Stimulated activated CD8-positive, alpha-beta memory T cell treated with anti-CD3 and anti-CD28 coated beads, Interleukin-4, amount 100 ng/mL, for 4 hours (primary cell): ENCODE measurements at regions not wholly inside any gene's neighbourhood (a gene's known extent, or its start where the extent isn't known, plus 50 kb on each side); places are given as distances from the start of the nearest gene placed in this dataset.
"Not testable (repeated sequence)": the region's sequence is repeated elsewhere in the genome, so short reads cannot be mapped to it uniquely, and the experiment has no call there.

Source experiments
- DNase-seq, 2 donors: peaks; one replicate each; pipeline ENCODE4 v3.0.0-alpha.2; 2020; ENCODE audit warnings: low read depth in 2 of 2, low spot score in 1 of 2

GRCh38 chr2:180927030-180927686 lies 53.2 kb upstream of the UBE2E3 start:
- no peak for DNase-seq

- no peak for DNase-seq
Measured at GRCh38 chr2:180925700-180926099, 54.7 kb upstream of the UBE2E3 start.

DNA sequence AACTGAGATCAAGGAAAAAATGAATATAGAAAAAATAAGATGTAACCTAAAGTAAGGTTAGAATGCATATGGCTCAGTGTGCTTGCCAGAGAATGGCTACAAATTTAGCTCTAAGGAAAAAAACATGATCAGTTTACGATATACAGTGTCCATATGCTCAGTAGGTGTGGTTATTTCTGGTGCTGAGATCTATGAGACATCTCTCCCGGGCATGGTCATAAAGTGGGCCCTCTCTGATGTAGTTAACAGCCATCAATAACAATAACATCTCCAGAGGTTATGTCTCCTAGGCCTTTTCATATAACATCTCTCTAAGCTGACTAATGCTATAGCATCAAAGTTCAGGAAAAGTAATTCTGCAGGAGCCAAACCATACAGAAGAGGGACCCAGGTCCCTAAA lies 56.3 kb upstream of the UBE2E3 start:
- no peak for DNase-seq

DNA sequence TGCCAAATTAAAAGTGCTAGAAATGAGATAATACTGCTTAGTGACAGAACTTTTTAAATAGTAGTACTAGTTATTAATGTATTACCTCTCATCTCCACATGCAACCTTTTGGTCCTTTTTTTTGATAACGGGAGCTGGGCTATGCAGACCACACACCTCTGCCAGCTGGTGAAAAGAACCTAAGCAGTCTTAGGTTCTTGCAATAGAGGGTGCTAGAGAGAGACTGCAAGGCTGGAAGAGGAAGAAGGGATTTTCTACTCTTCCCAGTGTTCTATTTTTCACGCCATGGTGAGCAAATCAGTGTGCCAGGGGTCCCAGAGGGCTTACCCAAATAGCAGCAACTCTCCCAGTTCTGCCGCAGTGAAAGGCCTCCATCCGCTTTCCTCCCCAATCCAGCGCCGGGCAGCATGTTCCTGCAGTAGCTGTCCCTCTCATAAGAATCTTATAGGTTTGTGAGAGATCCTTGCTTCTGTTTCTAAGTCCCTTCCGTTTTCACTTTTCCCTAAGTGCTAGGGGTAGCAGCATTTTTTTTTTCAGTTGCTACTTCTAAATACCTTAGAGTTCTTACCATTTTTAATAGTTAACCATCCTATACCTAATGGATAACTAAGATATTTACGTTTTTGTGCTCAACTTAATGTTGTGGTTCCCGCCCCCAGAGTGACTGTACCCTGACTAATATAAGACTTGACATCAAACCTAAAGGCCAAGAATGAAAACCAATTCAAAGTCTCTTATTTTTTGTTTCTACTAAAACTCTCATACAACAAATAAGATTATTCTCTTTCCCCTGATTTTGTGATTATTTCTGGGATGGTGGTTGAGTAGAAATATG lies 69.4 kb upstream of the UBE2E3 start:
- DNase-seq, result no peak

GRCh38 chr2:180907731-180908130 lies 72.7 kb upstream of the UBE2E3 start:
- DNase-seq, result no peak

DNA sequence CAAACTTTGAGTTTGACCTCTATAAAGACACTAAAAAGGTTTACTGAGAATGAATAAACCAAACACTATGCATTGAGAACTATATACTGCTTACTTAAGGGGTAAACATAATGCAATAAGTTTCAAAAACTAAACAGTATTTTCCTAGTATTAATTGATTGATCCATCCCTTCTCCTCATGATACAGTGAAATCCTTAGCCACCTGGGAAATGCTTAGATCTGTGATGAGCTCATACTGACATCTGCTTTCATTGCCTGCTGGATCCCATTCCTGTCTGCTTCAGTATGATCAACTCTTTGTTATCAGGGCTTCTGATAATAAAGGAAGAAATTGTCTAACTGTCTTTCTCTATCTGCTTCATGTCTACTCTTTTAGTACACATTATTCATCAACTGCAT lies 74.9 kb upstream of the UBE2E3 start:
- no peak for DNase-seq

DNA sequence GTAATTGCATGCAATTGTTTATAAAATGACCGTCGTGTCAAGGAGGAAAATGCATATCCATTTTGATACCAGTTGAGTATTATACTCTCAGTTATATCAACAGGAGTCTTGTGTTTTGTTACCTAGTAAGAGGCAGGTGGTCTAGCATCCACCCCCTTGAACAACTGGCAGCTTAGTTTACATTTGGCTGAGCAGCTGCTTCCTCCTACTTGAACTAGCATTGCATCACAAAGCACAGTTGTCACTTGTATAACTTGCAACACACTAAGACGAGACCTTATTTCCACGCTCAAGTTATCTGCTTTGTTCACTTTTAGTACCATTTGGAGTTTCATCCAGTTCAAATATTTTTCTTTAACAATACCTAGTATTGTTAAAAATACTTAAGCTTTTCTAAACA lies 75.4 kb upstream of the UBE2E3 start:
- no peak for DNase-seq

DNA sequence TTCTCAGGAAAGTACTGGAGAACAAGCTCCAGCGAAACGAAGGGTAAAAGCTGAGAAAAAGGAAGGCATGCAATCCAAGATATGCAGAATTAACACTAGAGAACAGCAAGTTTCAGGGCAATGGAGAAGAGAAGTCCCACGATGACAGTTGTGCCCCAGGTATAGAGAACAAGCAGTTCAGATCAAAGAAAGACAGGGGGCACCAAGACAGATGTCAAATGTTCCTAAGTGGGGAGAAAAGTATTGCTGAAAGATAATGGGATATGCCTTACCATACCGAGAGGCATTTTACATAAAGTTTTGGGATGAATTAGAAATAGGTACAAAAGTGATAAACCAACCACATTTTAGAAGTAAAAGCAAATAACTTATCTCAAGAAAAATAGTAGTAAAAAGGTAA lies 79.1 kb upstream of the UBE2E3 start:
- DNase-seq, result no peak

DNA sequence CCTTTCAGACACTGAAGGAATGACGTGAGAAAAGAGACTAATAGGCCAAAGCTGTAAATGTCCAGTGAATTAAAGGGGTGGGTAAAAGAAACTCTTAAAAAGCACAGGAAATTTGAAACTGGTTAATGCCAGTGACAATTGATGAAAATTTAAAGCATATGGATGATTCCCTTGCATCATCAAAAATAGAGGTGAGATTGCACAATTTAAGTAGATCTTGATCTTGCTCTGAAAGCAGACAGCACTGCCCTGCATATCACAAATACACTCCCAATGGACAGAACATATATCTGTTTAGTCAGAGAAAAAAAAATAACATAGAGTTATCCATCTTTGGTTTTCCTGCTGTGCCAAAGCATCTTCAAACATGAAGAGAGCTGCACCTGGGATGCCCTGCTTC lies 86.7 kb upstream of the UBE2E3 start:
- no peak for DNase-seq

GRCh38 chr2:180892091-180892490 lies 88.3 kb upstream of the UBE2E3 start:
- no peak for DNase-seq

DNA sequence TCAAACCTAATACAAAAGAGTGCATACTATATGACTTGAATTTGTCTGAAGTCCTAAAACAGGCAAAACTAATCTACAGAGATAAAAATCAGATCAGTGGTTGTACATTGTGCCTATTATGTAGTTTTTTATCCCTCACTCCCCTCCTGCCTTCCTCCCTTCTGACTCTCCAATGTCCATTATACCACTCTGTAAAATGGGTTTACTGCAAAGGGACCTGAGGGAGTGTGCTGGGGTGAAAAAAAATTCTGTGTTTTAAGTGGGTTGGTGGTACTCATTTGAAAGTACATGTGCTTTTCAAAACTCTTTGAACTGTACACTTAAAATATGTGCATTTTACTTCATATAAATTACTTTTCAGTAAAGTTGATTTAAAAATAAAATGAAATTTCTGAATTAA lies 89.0 kb upstream of the UBE2E3 start:
- DNase-seq, result no peak

- no peak for DNase-seq
Measured at GRCh38 chr2:180890781-180891180, 89.6 kb upstream of the UBE2E3 start.

- DNase-seq, result no peak
Measured at GRCh38 chr2:180882959-180883358, 97.4 kb upstream of the UBE2E3 start.

DNA sequence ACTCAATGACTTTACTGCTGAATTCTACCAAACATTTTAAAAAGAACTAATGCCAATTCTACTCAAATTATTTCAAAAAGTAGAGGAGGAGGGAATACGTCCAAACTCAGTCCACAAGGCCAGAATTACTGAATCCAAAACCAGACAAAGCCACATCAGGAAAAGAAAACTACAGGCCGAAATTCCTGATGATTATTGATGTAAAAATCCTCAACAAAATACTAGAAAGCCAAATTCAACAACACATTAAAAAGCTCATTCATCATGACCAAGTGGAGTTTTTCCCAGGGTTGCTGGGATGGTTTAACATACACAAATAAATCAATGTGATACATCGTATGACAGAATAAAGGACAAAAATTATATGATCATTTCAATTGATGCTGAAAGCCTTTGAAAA lies 103.9 kb upstream of the UBE2E3 start:
- DNase-seq, result no peak

DNA sequence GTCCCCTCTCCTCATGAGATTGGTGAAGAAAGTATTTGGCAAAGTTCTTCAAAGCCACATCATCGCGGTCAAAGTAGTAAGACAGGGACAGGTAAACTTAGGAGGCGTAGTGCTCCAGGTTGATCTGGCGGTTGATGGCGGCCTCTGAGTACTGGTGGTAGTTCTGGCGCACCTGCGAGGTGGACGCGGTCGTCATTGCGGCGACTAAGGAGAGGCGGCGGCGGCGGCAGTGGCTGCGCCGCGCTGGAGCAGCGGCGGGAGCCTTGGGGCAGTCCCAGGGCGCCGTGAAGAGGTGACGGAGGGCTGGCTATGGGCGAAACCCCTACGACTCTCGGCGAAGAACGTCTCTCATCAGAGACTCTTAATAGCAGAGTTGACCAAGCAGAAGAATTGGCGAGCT lies 107.2 kb upstream of the UBE2E3 start:
- no peak for DNase-seq

DNA sequence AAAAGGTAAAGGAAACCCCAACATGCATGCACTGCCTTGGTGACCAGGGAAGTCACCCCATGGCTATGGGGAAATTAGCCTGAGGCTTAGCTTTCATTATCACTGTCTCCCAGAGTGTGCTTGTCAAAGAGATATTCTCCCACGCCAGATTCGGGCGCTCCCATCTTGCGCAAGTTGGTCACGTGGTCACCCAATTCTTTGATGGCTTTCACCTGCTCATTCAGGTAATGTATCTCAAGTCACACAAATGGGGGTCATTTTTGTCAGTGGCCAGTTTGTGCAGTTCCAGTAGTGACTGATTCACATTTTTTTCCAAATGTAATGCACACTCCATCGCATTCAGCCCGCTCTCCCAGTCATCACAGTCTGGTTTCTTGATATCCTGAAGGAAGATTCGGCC lies 107.6 kb upstream of the UBE2E3 start:
- DNase-seq, result not testable (repeated sequence)

DNA sequence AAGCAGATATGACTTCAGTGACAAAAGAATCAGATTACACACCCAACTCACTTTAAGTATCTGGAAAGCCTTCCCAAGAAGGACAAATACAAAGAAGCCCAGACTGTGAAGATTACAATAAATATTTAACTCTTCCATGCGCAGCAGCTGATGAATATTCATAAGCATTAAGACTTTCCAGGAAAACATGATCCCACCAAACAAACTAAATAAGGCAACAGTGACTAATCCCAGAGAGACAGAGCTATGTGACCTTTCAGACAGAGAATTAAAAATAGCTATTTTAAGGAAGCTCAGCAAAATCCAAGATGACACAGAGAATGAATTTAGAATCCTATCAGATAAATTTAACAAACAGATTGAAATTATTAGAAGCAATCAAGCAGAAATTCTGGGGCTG lies 108.2 kb upstream of the UBE2E3 start:
- DNase-seq, result no peak

GRCh38 chr2:180871649-180872048 lies 108.8 kb upstream of the UBE2E3 start:
- no peak for DNase-seq

DNA sequence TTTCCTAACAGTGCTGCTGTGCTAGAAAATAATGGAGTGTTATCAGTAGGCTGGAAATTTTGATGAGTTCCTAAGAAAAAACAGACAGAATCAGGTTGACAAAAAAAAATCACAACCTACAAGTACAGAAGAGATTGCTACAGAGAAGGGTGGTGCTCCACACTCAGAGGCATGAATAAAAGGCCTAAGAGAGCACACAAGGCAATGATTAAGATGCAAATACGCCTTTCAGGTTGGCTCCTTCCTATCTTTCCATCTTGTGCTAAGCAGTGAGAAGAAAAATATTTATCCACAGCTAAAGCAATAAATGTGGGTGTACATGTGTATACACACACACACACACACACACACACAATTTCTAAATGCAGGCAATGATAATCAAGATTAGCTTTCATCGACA lies 130.6 kb upstream of the UBE2E3 start:
- DNase-seq, result no peak

GRCh38 chr2:180848393-180848792 lies 132.0 kb upstream of the UBE2E3 start:
- DNase-seq, result no peak

DNA sequence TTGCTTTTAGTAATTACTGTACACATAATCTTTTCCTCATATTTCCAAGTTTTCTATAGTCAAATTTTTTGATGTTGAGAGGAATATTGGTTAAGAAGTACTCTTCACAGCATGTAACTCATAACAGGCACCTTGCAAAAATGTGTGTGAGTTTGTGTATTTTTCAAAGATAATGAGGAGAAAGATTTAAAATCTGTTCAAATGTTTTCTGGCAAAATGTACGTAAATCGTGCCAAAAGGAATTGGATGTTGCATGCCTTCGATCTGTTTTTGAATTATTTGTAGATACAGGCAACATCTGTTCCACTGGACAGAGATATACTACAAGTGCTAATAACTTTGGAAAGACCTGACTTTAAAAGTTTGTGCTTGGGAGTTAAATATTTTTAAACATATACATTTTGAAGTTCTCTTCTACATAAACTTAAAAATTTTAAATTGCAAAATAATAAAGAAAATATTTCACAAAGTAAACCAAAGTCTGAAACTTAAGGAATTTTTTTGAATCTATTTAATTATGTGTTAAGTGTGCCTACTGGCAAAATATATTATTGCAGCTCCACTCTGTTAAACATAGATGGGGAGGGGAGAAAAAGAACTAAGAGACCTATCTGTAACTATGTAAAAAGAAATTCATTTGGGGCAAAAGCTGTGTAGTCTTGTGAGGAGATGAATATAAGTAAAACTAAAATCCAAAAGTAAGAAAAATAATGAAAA lies 133.5 kb upstream of the UBE2E3 start:
- DNase-seq, result no peak

DNA sequence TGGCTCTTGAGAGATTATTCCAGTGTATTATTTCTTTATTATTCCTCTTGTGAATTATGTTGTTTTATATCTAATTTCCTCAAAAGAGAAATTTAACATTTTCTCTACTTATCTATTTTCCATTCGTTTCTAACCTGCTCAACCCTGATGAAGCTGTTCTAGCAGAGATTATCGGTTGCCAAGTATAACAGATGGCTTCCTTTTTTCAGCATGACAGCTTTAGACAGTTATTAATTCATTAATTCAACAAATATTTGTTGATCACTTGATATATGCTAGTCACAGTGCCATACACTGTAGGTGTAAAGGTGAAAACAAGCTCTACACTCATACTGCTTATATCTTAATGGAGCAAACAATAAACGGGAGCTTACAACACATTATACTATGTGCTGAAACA lies 137.9 kb upstream of the UBE2E3 start:
- DNase-seq, result no peak
